HG03469 (cell line): ENCODE measurements at regions not wholly inside any gene's neighbourhood (a gene's known extent, or its start where the extent isn't known, plus 50 kb on each side); places are given as distances from the start of the nearest gene placed in this dataset.

Experiments used
- ATAC-seq: cut with Tn5 transposase; IDR thresholded peaks from one replicate; pipeline ENCODE4 v1.9.1; 2021; ENCODE audit warnings: mild to moderate bottlenecking, moderate library complexity, moderate number of reproducible peaks; ENCODE audit not compliant: unreplicated experiment

DNA sequence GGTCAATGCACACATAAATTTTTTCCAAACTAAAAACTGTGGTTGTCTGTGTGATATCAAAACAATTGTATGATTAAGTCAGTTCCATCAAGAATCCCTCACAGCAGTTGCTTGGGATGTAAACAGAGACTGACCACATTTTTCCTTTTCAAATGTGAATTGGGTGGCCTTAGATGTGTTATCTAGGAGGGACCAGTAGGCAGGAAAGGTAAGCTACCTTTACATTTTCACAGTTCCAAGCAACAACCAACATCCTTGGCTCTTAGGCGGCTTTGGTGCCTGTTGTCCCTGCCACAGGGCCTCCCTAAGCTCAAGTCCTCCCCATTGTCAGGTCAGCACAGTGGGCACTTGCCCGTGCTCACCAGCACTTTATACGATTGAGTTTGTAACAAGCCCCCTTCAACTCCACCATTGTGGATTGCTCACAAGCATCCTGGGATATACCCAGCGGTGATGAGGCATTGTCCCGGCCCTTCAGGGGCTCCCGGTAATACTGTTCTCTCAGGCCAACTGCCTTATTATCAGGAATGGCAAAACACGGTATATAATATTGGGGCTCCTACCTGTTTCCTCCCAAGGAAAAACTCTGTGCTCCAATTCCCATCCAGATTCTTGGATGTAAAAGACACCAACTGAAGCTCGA, 114.9 kb upstream of the ANKRD1 start:
- no peak for ATAC-seq

DNA sequence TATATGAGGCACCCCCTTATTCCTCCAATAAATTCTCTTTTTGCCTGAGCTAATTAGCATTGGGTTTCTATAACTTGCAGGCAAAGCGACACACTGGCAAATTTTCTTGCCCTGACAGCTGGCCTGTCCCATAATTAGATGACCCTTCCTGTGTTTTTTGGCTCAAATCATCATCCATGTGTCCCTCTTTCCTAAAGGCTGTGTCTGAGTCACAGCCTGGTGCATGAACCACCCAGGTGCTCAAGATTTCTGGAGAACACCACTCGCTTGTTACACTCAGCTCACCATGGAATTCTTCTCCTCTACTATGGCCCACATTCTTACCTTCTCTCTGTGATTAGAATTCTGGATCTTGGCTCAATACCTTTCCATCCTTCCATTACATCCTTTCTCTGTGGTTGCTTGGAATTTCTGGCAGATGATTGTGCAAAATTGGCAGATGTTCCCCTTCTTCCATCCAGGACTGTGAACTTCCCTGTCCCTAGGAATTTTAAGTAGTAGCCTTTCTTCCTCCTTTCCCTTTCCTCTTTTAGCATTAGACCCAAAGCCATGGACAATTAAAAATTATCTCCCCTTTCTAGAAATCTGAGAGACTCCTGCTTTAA, 116.0 kb upstream of the ANKRD1 start:
- ATAC-seq, result no peak

DNA sequence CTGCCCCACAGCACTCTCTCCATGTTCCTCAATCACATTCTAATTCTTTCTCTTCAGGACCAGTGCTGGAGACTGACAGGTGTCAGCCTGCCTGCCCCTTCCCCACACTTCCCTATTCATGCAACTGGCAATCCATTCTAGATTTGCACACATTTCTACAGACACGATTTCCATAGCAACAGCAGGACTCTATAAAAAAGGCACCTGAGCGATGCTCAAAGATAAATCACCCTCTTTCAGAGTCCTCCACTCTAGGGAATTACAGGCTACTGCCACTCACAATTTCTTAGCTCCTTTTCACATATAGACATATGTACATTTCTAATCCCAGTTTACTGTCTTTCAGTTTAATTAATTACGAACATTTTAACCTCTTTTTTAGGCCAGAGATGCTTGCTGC, 118.1 kb upstream of the ANKRD1 start:
- ATAC-seq, result no peak

GRCh38 chr10:91040343-91040742, 119.5 kb upstream of the ANKRD1 start:
- no peak for ATAC-seq

- no peak for ATAC-seq
These were observed 121.2 kb upstream of the ANKRD1 start for GRCh38 chr10:91042069-91042468.

- ATAC-seq, result no peak
These were observed 122.5 kb upstream of the ANKRD1 start for GRCh38 chr10:91043173-91043910.

DNA sequence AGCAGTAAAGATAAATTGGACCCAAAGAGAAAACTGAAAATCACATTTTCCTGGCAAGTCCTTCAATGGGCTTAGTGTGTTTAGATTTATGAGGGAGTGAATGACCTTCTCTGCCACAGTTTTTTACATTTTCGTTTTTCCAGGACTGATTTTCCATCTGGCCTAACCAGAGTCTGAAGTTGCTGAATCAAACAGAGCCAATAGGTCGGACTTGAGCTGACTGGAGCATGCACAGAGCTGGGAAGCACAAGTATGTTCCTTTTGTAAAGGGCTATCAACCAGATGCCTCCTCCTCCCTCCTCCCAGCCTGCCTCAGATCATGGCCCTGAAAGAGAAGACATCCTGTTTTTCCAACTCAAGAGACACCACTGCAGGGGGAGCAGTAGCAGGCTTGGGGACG, 126.0 kb upstream of the ANKRD1 start:
- ATAC-seq, result no peak

DNA sequence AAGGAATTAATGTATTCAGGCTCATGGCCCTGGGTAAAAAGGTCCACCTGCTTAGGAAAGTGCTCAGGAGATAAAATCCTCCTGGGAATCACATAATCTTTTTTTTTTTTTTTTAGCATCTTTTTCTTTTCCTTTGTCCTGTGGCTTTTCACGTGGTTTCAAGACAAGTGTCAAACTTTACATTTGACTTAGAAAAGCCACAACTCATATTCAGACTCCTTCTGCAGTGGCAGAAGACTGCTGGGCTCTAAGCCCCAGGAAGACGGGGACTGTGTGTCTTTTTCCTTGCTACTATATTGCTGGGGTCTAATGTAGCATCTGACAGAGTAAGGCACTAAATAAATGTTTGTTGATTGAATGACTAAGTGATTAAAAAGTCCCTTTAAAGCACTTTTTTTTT, 127.5 kb upstream of the ANKRD1 start:
- no peak for ATAC-seq

GRCh38 chr10:91049296-91049987, 128.6 kb upstream of the ANKRD1 start:
- ATAC-seq, result no peak

- ATAC-seq, result no peak
These were observed 129.1 kb upstream of the ANKRD1 start for GRCh38 chr10:91049988-91050360.

GRCh38 chr10:91050371-91051034, 129.6 kb upstream of the ANKRD1 start:
- no peak for ATAC-seq

GRCh38 chr10:91051829-91052228, 130.9 kb upstream of the ANKRD1 start:
- ATAC-seq, result no peak

GRCh38 chr10:91054325-91054724, 133.4 kb upstream of the ANKRD1 start:
- ATAC-seq, result no peak

DNA sequence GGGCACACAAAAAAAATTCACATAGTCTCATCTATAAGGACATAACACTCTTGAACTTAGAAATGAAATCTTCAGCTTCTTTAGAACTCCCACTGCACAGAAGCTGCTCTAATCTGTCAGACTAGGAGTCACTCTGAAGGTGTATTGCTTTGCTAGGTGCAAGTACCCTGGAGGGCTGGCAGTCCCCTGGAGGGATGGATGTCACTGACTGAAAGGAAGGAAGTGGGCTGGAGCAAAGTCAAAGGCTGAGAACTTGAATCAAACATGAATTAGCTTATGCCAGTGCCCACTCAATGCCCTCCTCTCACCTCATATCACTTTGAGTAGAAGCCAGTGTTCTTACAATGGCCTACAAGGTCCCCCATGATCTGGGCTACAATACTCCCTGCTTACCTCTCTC, 140.3 kb upstream of the ANKRD1 start:
- no peak for ATAC-seq

GRCh38 chr10:91061608-91062007, 140.7 kb upstream of the ANKRD1 start:
- no peak for ATAC-seq

DNA sequence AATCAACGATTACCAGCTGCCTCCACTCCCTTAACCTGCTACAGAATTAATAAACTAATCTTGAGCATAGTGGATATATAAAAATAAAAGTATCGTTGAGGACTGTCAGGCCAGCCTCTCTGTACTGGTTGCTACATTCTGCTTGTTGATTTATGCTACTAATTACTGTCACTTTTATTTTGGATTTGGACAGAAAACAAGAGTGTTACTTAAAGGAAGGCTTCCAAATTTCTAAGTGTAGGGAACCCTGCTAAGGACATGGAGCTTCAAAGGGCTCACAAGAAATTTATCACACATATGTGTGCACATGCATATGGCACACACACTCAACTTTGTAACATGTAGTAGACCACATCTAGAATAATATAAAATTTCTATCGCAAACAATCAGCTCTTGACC, 141.2 kb upstream of the ANKRD1 start:
- ATAC-seq, result no peak

DNA sequence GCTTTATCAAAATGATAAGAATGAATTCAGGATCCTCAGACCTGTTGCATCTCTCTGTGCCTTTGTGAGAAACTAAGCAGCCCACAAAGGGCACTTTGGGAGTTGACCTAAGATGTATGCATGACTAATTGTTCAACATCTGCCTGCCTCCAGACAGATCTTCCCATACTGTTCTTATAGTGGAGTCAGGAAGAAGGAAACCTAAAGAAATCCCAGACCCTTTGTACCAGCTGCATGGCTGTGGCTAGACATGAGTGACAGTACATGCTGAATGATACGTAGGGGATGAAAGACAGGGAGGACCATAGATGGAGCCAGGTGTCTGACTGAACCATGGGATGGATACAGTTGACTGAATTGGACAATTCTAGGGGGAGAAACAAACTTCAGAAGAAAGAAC, 148.7 kb upstream of the PCGF5 start:
- ATAC-seq, result no peak

GRCh38 chr10:91073286-91073979, 147.0 kb upstream of the PCGF5 start:
- no peak for ATAC-seq

- no peak for ATAC-seq
These were observed 143.4 kb upstream of the PCGF5 start for GRCh38 chr10:91076991-91077548.

DNA sequence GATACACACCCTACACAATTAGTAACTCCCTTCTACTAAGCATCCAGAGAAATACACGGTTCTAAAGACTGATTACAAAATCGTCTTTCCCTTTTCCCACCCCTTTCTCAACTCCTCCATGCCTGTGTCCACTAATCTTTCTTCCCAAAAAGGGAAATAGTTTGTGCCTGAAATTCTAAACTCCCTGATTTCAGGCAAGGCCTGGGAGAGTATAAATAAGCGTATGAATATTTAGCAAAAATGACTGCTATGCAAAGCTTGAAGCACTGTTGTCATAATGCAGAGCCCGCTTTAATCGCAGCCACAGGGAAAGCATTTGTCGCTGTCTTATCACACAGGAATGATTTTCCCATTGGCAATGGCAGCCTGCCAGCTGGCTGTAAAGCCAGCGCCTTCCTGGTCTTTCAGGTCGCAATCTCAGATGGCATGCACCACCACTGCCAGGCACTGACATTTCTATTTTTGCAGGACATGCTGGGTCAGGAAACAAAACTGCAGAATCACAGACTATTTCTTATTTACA, 142.9 kb upstream of the PCGF5 start:
- ATAC-seq, result no peak
